ENCODE measurements at regions not wholly inside any gene's neighbourhood (a gene's known extent, or its start where the extent isn't known, plus 50 kb on each side); places are given as distances from the start of the nearest gene placed in this dataset.
"Not testable (repeated sequence)": the region's sequence is repeated elsewhere in the genome, so short reads cannot be mapped to it uniquely, and the experiment has no call there.

DNA sequence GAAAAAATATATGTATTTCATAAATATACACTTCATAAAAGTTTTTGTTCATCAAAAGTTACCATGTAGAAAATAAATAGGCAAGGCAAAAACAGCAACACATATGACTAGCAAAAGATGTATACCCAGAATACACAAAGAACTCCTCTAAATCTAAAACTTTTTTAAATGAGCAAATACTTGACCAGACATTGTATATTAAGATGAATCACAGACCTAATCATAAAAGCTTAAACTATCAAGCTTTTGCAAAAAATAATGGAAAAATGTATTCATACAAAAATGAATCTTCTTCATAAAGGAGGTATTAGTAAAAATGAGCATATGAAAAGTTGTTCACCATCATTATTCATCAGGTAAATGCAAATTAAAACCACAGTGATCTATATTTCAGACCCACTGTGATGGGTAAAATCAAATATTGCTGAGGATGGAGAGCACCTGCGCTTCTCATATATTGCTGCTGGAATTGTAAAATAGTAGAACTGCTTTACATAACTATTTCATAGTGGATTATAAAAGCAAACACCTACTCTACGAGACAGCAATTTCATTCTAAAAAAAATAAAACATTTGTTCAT lies 78.3 kb upstream of the RGS1 start:
- Histone ChIP-seq H3K79me2 (ENCODE audit: control insufficient read depth, insufficient read depth, low read length) (no peaks in the 10 kb centered on the region), H3K9me3 (ENCODE audit: control extremely low read depth in 1 of 3, control insufficient read depth in 2 of 3, insufficient read depth in 1 of 3, low read length in 2 of 3) (peaks cover 0 to 10% (median 2%) of the 10 kb centered on the region in 3 donors), H3K36me3 (replicated peaks in 1 of 2; ENCODE audit: control extremely low read depth in 1 of 2, control insufficient read depth in 1 of 2, extremely low read depth in 1 of 2, insufficient read depth in 2 of 2, low read length in 1 of 2) (no peaks in the 10 kb centered on the region), H4K20me1 (ENCODE audit: control insufficient read depth, insufficient read depth, low read length, poor library complexity, severe bottlenecking) (no peaks in the 10 kb centered on the region), H2AFZ (ENCODE audit: insufficient read depth, low read depth, low read length, poor library complexity, severe bottlenecking) (no peak overlapping the region), H3K4me2 (replicated peaks; ENCODE audit: low read depth, low read length, poor library complexity, severe bottlenecking) (no peak overlapping the region), H3K27me3 (replicated peaks in 1 of 4; ENCODE audit: control extremely low read depth in 1 of 4, control insufficient read depth in 3 of 4, insufficient read depth in 4 of 4, low read length in 3 of 4) (peaks cover 2 to 7% (median 3%) of the 10 kb centered on the region in 4 experiments), H3K27ac (ENCODE audit: low read length in 2 of 2) (no peak overlapping the region), H3K4me1 (ENCODE audit: control insufficient read depth in 2 of 2, insufficient read depth in 2 of 2, low read length in 2 of 2) (no peaks in the 10 kb centered on the region), H3K9ac (ENCODE audit: low read length) (no peak overlapping the region), H3K4me3 (ENCODE audit: control extremely low read depth in 1 of 5, extremely low read depth in 1 of 5, insufficient read depth in 1 of 5, low read depth in 2 of 5, low read length in 4 of 5) (no peak overlapping the region)
- ATAC-seq (ENCODE audit: low read depth) (no peak), DNase-seq (no peak)
- Mint-ChIP-seq H3K27ac (no peak overlapping the region), H3K4me1 (no peaks in the 10 kb centered on the region), H3K27me3 (peaks cover 12% of the 10 kb centered on the region), H3K9me3 (ENCODE audit: insufficient read depth) (no peaks in the 10 kb centered on the region), H3K4me3 (no peak overlapping the region)
- TF ChIP-seq EZH2 (IDR thresholded peaks at IDR 0.05; ENCODE audit: borderline replicate concordance, insufficient read depth, low read depth, low read length, poor library complexity, severe bottlenecking) = no peak
- TF ChIP-seq, protein P1, sequence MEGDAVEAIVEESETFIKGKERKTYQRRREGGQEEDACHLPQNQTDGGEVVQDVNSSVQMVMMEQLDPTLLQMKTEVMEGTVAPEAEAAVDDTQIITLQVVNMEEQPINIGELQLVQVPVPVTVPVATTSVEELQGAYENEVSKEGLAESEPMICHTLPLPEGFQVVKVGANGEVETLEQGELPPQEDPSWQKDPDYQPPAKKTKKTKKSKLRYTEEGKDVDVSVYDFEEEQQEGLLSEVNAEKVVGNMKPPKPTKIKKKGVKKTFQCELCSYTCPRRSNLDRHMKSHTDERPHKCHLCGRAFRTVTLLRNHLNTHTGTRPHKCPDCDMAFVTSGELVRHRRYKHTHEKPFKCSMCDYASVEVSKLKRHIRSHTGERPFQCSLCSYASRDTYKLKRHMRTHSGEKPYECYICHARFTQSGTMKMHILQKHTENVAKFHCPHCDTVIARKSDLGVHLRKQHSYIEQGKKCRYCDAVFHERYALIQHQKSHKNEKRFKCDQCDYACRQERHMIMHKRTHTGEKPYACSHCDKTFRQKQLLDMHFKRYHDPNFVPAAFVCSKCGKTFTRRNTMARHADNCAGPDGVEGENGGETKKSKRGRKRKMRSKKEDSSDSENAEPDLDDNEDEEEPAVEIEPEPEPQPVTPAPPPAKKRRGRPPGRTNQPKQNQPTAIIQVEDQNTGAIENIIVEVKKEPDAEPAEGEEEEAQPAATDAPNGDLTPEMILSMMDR (IDR thresholded peaks at IDR 0.05) = no peak
- intact Hi-C loops (cut with micrococcal nuclease) = no loop called here
- no CpG with 5 or more reads among the region's 2 CpGs for WGBS (ENCODE audit: insufficient coverage)
- ChIA-PET CTCF (interaction anchor here (1.2 to 2.2 kb wide), 2 partner anchors 10 to 23 kb away, joined by 3 to 6 read pairs; no protein-coding TSS in a partner anchor), POLR2A (no interaction called here)

DNA sequence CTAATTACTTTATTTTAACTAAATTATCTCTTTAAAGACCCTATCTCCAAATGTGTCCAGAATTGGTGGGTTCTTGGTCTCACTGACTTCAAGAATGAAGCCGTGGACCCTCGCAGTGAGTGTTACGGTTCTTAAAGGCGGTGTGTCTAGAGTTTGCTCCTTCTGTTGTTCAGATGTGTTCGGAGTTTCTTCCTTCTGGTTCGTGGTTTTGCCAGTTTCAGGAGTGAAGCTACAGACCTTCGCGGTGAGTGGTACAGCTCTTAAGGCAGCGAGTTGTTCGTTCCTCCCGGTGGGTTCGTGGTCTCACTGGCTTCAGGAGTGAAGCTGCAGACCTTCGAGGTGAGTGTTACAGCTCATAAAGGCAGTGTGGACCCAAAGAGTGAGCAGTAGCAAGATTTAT lies 77.5 kb upstream of the RGS1 start:
- H3K4me3 ChIP-seq (ENCODE audit: control extremely low read depth in 1 of 5, extremely low read depth in 1 of 5, insufficient read depth in 1 of 5, low read depth in 2 of 5, low read length in 4 of 5); H3K4me1 ChIP-seq (ENCODE audit: control insufficient read depth in 2 of 2, insufficient read depth in 2 of 2, low read length in 2 of 2); H3K4me3 Mint-ChIP-seq; H3K4me1 Mint-ChIP-seq; POLR2A ChIA-PET; H3K9ac ChIP-seq (ENCODE audit: low read length); H3K9me3 Mint-ChIP-seq (ENCODE audit: insufficient read depth); H3K27ac Mint-ChIP-seq; intact Hi-C loops (cut with micrococcal nuclease); ATAC-seq (ENCODE audit: low read depth); DNase-seq; H3K27me3 ChIP-seq (replicated peaks in 1 of 4; ENCODE audit: control extremely low read depth in 1 of 4, control insufficient read depth in 3 of 4, insufficient read depth in 4 of 4, low read length in 3 of 4); H3K4me2 ChIP-seq (replicated peaks; ENCODE audit: low read depth, low read length, poor library complexity, severe bottlenecking); H2AFZ ChIP-seq (ENCODE audit: insufficient read depth, low read depth, low read length, poor library complexity, severe bottlenecking); H3K79me2 ChIP-seq (ENCODE audit: control insufficient read depth, insufficient read depth, low read length); H3K36me3 ChIP-seq (replicated peaks in 1 of 2; ENCODE audit: control extremely low read depth in 1 of 2, control insufficient read depth in 1 of 2, extremely low read depth in 1 of 2, insufficient read depth in 2 of 2, low read length in 1 of 2); H4K20me1 ChIP-seq (ENCODE audit: control insufficient read depth, insufficient read depth, low read length, poor library complexity, severe bottlenecking); H3K27ac ChIP-seq (ENCODE audit: low read length in 2 of 2): not testable (repeated sequence)
- peaks cover 0 to 10% (median 2%) of the 10 kb centered on the region in 3 donors for H3K9me3 ChIP-seq (ENCODE audit: control extremely low read depth in 1 of 3, control insufficient read depth in 2 of 3, insufficient read depth in 1 of 3, low read length in 2 of 3)
- 92% methylated on average over 13 of the region's 13 CpGs for WGBS (ENCODE audit: insufficient coverage)
- peaks cover 12% of the 10 kb centered on the region for H3K27me3 Mint-ChIP-seq
- CTCF ChIA-PET = interaction anchor here (1.2 to 2.2 kb wide), 2 partner anchors 10 to 24 kb away, joined by 3 to 6 read pairs; no protein-coding TSS in a partner anchor

DNA sequence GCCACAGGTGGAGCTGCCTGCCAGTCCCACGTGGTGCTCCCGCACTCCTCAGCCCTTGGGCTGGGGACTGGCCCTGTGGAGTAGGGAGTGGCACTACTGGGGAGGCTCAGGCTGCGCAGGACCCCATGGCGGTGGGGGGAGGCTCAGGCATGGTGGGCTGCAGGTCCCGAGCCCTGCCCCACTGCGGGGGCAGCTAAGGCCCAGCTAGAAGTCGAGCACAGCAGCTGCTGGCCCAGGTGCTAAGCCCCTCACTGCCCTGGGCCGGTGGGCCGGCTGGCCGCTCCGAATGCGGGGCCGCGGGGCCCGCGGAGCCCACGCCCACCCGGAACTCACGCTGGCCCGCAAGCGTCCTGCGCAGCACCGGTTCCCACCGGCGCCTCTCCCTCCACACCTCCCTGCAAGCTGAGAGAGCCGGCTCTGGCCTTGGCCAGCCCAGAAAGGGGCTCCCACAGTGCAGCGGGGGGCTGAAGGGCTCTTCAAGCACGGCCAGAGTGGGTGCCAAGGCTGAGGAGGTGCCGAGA lies 76.5 kb upstream of the RGS1 start:
- H3K4me1 Mint-ChIP-seq; H3K4me3 ChIP-seq (ENCODE audit: control extremely low read depth in 1 of 5, extremely low read depth in 1 of 5, insufficient read depth in 1 of 5, low read depth in 2 of 5, low read length in 4 of 5); H3K9me3 Mint-ChIP-seq (ENCODE audit: insufficient read depth); DNase-seq; H3K4me2 ChIP-seq (replicated peaks; ENCODE audit: low read depth, low read length, poor library complexity, severe bottlenecking); H3K27ac Mint-ChIP-seq; H3K27ac ChIP-seq (ENCODE audit: low read length in 2 of 2); H2AFZ ChIP-seq (ENCODE audit: insufficient read depth, low read depth, low read length, poor library complexity, severe bottlenecking); H3K36me3 ChIP-seq (replicated peaks in 1 of 2; ENCODE audit: control extremely low read depth in 1 of 2, control insufficient read depth in 1 of 2, extremely low read depth in 1 of 2, insufficient read depth in 2 of 2, low read length in 1 of 2); H3K79me2 ChIP-seq (ENCODE audit: control insufficient read depth, insufficient read depth, low read length); H3K27me3 ChIP-seq (replicated peaks in 1 of 4; ENCODE audit: control extremely low read depth in 1 of 4, control insufficient read depth in 3 of 4, insufficient read depth in 4 of 4, low read length in 3 of 4); H4K20me1 ChIP-seq (ENCODE audit: control insufficient read depth, insufficient read depth, low read length, poor library complexity, severe bottlenecking); H3K4me1 ChIP-seq (ENCODE audit: control insufficient read depth in 2 of 2, insufficient read depth in 2 of 2, low read length in 2 of 2); H3K4me3 Mint-ChIP-seq; ATAC-seq (ENCODE audit: low read depth); H3K9ac ChIP-seq (ENCODE audit: low read length); POLR2A ChIA-PET; intact Hi-C loops (cut with micrococcal nuclease): not testable (repeated sequence)
- peaks cover 12% of the 10 kb centered on the region for H3K27me3 Mint-ChIP-seq
- 96% methylated on average over 24 of the region's 29 CpGs for WGBS (ENCODE audit: insufficient coverage)
- CTCF ChIA-PET = interaction anchor here (2.2 kb wide), 1 partner anchor 25 kb away, joined by 6 read pairs; no protein-coding TSS in a partner anchor
- H3K9me3 ChIP-seq (ENCODE audit: control extremely low read depth in 1 of 3, control insufficient read depth in 2 of 3, insufficient read depth in 1 of 3, low read length in 2 of 3) = peaks cover 0 to 10% (median 2%) of the 10 kb centered on the region in 3 donors

Data from B cell (primary cell).